HCT116 (cell line): ENCODE measurements at regions not wholly inside any gene's neighbourhood (a gene's known extent, or its start where the extent isn't known, plus 50 kb on each side); places are given as distances from the start of the nearest gene placed in this dataset.

Experiments used
- ATAC-seq: fragments of 200-7000 bp; cut with Tn5 transposase; 2 replicates; pipeline ENCODE4 v1.9.1; 2020; ENCODE audit warnings: mild to moderate bottlenecking, moderate library complexity
- BruUV-seq: library from RNA; stranded (reverse); fragments of 400-500 nt; replicated peaks from 2 replicates; lab custom pipeline; 2021; lab: Mats Ljungman, UMichigan
- CTCF ChIA-PET: fragments of 300-600 bp; sonication (Branson Sonifier 250); formaldehyde crosslinking; loops from one replicate; lab custom pipeline; 2021; ENCODE audit warnings: antibody characterized with exemption; lab: Charles Lee
- POLR2A ChIA-PET: fragments of 300-600, 350-600 bp; sonication (Branson Sonifier 250); formaldehyde crosslinking; loops from one replicate; lab custom pipeline; 2021; ENCODE audit warnings: antibody characterized with exemption; lab: Charles Lee
- RAD21 ChIA-PET, 2 experiments: fragments of 300-600 bp; sonication (Branson Sonifier 250); formaldehyde crosslinking; loops; one replicate each; lab custom pipeline; 2023; ENCODE audit warnings: low total read pairs in 2 of 2; ENCODE audit not compliant: uncharacterized antibody in 2 of 2, unreplicated experiment in 2 of 2, low non-redundant PET in 1 of 2; lab: Charles Lee
- DNase-seq: peaks from one replicate; pipeline ENCODE4 v3.0.0-alpha.2; 2010; ENCODE audit warnings: low read depth, low spot score
- H2AFZ ChIP-seq: fragments of 200-600 bp; shearing (Covaris generic), sonication (generic); 2 replicates; pipeline ENCODE4 v1.6.1; 2017; ENCODE audit warnings: low read depth, mixed run types, mixed read lengths, antibody characterized with exemption, low read length; ENCODE audit not compliant: poor library complexity, severe bottlenecking
- H3K27ac ChIP-seq: 2 replicates; pipeline ENCODE4 v1.5.1; 2012; ENCODE audit warnings: low read depth, low read length
- H3K27me3 ChIP-seq: fragments of 200-600 bp; sonication (generic); 2 replicates; pipeline ENCODE4 v1.6.1; 2016; ENCODE audit warnings: mixed run types, low read length, mixed read lengths; ENCODE audit not compliant: insufficient read depth
- H3K36me3 ChIP-seq, 2 experiments: fragments of 200-500 bp in 1 of 2; fragments of 200-600 bp in 1 of 2; sonication (Bioruptor generic) in 1 of 2; sonication (generic) in 1 of 2; 2 replicates each; pipeline versions ENCODE4 v1.5.1 to v1.6.1; 2014 to 2016; ENCODE audit warnings: low read length in 2 of 2, inconsistent platforms in 1 of 2, mixed read lengths in 1 of 2, mixed run types in 1 of 2; ENCODE audit not compliant: insufficient read depth in 2 of 2, control insufficient read depth in 1 of 2
- H3K4me1 ChIP-seq, 2 experiments: fragments of 200-600 bp in 1 of 2; sonication (generic) in 1 of 2; 2 replicates each; pipeline versions ENCODE4 v1.5.1 to v1.6.1; 2012 to 2017; ENCODE audit warnings: low read length in 2 of 2, inconsistent platforms in 1 of 2, mild to moderate bottlenecking in 1 of 2, mixed read lengths in 1 of 2, mixed run types in 1 of 2, moderate library complexity in 1 of 2; ENCODE audit not compliant: insufficient read depth in 2 of 2, control insufficient read depth in 1 of 2
- H3K4me2 ChIP-seq: fragments of 200-600 bp; sonication (generic); 2 replicates; pipeline ENCODE4 v1.6.1; 2017; ENCODE audit warnings: mixed run types, low read length, mixed read lengths
- H3K4me3 ChIP-seq, 2 experiments: fragments of 200-600 bp in 1 of 2; sonication (generic) in 1 of 2; replicated peaks in 1 of 2; 2 replicates each; pipeline ENCODE4 v1.5.1; 2011 to 2016; ENCODE audit warnings: low read length in 2 of 2, control low read depth in 1 of 2, low read depth in 1 of 2, mild to moderate bottlenecking in 1 of 2, mixed read lengths in 1 of 2, mixed run types in 1 of 2
- H3K79me2 ChIP-seq: fragments of 200-600 bp; sonication (generic); 2 replicates; pipeline ENCODE4 v1.6.1; 2017; ENCODE audit warnings: mild to moderate bottlenecking, mixed run types, low read length, moderate library complexity, mixed read lengths; ENCODE audit not compliant: insufficient read depth
- H3K9ac ChIP-seq: fragments of 200-600 bp; sonication (generic); 2 replicates; pipeline ENCODE4 v1.6.1; 2016; ENCODE audit warnings: low read length, mixed read lengths
- H3K9me2 ChIP-seq: fragments of 200-600 bp; sonication (generic), shearing (Covaris generic); 2 replicates; pipeline ENCODE4 v1.6.1; 2017; ENCODE audit warnings: mixed run types, mild to moderate bottlenecking, moderate library complexity; ENCODE audit not compliant: insufficient read depth
- H3K9me3 ChIP-seq, 2 experiments: fragments of 200-500 bp in 1 of 2; fragments of 200-600 bp in 1 of 2; sonication (Bioruptor generic) in 1 of 2; sonication (generic) in 1 of 2; 2 replicates each; pipeline ENCODE4 v1.6.1; 2014 to 2017; ENCODE audit warnings: low read length in 2 of 2, mixed read lengths in 2 of 2, inconsistent platforms in 1 of 2, low read depth in 1 of 2, mild to moderate bottlenecking in 1 of 2, mixed run types in 1 of 2, moderate library complexity in 1 of 2; ENCODE audit not compliant: control insufficient read depth in 1 of 2, insufficient read depth in 1 of 2
- H4K20me1 ChIP-seq: fragments of 200-600 bp; sonication (generic), shearing (Covaris generic); 2 replicates; pipeline ENCODE4 v1.6.1; 2017; ENCODE audit warnings: mixed run types, mild to moderate bottlenecking, moderate library complexity; ENCODE audit not compliant: insufficient read depth
- EGR1 ChIP-seq: IDR thresholded peaks from 2 replicates; pipeline ENCODE4 v1.6.1; 2012; ENCODE audit warnings: low read depth
- ELF1 ChIP-seq: IDR thresholded peaks from 2 replicates; pipeline ENCODE4 v1.6.1; 2012; ENCODE audit warnings: low read depth, borderline replicate concordance
- EZH2 ChIP-seq: fragments of 200-600 bp; sonication (generic); IDR thresholded peaks from 2 replicates; pipeline ENCODE4 v1.6.1; 2017; ENCODE audit warnings: antibody characterized with exemption, mixed run types
- EZH2phosphoT487 ChIP-seq: fragments of 200-600 bp; IDR thresholded peaks from 2 replicates; pipeline ENCODE4 v1.6.1; 2018; ENCODE audit warnings: antibody characterized with exemption, borderline replicate concordance
- JUND ChIP-seq: IDR thresholded peaks from 2 replicates; pipeline ENCODE4 v1.6.1; 2012
- POLR2A ChIP-seq: IDR thresholded peaks from 2 replicates; pipeline ENCODE4 v1.7.0; 2011; ENCODE audit warnings: borderline replicate concordance; ENCODE audit not compliant: insufficient read depth, insufficient read length; ENCODE audit errors: extremely low read depth
- RAD21 ChIP-seq: IDR thresholded peaks from 2 replicates; pipeline ENCODE4 v1.6.1; 2012; ENCODE audit warnings: low read depth, mild to moderate bottlenecking
- SP1 ChIP-seq: IDR thresholded peaks from 2 replicates; pipeline ENCODE4 v1.6.1; 2012; ENCODE audit warnings: low read depth
- ZFX ChIP-seq: fragments of 450-650 bp; IDR thresholded peaks from 2 replicates; pipeline ENCODE4 v1.6.1; 2017
- ZNF274 ChIP-seq: fragments of 200-500 bp; sonication (Bioruptor generic); IDR thresholded peaks from 2 replicates; pipeline ENCODE4 v1.6.1; 2014; ENCODE audit warnings: mild to moderate bottlenecking, low read depth, low read length, inconsistent platforms
- intact Hi-C: fragments of 100-400 bp; cut with micrococcal nuclease; formaldehyde crosslinking; loops from 2 replicates; pipeline ENCODE4 v1.10.0; 2022
- TF ChIP-seq, protein P1 (sequence below): IDR thresholded peaks from 2 replicates; pipeline ENCODE4 v1.6.1; 2012
- TF ChIP-seq, protein P2 (sequence below): IDR thresholded peaks from 2 replicates; pipeline ENCODE4 v1.6.1; 2012; ENCODE audit warnings: low read depth
- TF ChIP-seq, protein P3 (sequence below): IDR thresholded peaks from 2 replicates; pipeline ENCODE4 v1.6.1; 2011; ENCODE audit warnings: mild to moderate bottlenecking, low read length, moderate library complexity; ENCODE audit not compliant: insufficient replicate concordance; ENCODE audit errors: extremely low read depth
- TF ChIP-seq, protein P4 (sequence below): IDR thresholded peaks from 2 replicates; pipeline ENCODE4 v1.6.1; 2012

DNA sequence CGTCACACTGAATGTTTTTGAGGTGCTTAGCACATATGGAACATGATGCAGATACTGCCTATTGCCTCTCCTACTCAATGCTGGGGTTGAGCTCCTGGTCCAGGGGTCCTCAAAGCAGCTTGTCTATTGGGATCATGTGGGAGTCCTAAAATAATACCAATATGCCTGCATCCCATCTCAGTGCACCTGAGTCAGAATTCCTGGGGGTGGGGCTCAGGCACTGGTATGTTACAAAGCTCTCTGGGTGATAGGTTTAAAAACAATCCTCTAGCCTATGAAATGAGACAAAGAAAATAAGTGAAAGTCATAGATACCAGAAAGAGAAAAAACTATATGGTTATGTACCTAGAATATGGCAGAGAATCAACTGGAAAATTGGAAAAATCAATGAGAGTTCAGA, 156.6 kb upstream of the NLRP1 start:
- Histone ChIP-seq H3K27me3 (peaks cover 54% of the 10 kb centered on the region), H3K9me2 (no peaks in the 10 kb centered on the region), H3K4me3 (no peak overlapping the region), H3K4me1 (no peaks in the 10 kb centered on the region), H3K9ac (no peak overlapping the region), H3K27ac (no peak overlapping the region), H3K36me3 (no peaks in the 10 kb centered on the region), H2AFZ (no peak overlapping the region), H4K20me1 (no peaks in the 10 kb centered on the region), H3K4me2 (no peak overlapping the region), H3K79me2 (no peaks in the 10 kb centered on the region)
- no peak for ATAC-seq
- BruUV-seq = no TSS peak
- DNase-seq = no peak
- intact Hi-C loops = no loop called here
- RAD21 ChIA-PET = no interaction called here
- POLR2A ChIA-PET = no interaction called here
- CTCF ChIA-PET = no interaction called here
- TF ChIP-seq EZH2 = no peak
- TF ChIP-seq ZNF274 = no peak
- TF ChIP-seq POLR2A = no peak
- TF ChIP-seq, protein P1, sequence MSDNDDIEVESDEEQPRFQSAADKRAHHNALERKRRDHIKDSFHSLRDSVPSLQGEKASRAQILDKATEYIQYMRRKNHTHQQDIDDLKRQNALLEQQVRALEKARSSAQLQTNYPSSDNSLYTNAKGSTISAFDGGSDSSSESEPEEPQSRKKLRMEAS = no peak
- no peak for TF ChIP-seq ELF1
- TF ChIP-seq EGR1 = no peak
- TF ChIP-seq RAD21 = no peak
- TF ChIP-seq, protein P2, sequence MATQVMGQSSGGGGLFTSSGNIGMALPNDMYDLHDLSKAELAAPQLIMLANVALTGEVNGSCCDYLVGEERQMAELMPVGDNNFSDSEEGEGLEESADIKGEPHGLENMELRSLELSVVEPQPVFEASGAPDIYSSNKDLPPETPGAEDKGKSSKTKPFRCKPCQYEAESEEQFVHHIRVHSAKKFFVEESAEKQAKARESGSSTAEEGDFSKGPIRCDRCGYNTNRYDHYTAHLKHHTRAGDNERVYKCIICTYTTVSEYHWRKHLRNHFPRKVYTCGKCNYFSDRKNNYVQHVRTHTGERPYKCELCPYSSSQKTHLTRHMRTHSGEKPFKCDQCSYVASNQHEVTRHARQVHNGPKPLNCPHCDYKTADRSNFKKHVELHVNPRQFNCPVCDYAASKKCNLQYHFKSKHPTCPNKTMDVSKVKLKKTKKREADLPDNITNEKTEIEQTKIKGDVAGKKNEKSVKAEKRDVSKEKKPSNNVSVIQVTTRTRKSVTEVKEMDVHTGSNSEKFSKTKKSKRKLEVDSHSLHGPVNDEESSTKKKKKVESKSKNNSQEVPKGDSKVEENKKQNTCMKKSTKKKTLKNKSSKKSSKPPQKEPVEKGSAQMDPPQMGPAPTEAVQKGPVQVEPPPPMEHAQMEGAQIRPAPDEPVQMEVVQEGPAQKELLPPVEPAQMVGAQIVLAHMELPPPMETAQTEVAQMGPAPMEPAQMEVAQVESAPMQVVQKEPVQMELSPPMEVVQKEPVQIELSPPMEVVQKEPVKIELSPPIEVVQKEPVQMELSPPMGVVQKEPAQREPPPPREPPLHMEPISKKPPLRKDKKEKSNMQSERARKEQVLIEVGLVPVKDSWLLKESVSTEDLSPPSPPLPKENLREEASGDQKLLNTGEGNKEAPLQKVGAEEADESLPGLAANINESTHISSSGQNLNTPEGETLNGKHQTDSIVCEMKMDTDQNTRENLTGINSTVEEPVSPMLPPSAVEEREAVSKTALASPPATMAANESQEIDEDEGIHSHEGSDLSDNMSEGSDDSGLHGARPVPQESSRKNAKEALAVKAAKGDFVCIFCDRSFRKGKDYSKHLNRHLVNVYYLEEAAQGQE = no peak
- TF ChIP-seq, protein P3, sequence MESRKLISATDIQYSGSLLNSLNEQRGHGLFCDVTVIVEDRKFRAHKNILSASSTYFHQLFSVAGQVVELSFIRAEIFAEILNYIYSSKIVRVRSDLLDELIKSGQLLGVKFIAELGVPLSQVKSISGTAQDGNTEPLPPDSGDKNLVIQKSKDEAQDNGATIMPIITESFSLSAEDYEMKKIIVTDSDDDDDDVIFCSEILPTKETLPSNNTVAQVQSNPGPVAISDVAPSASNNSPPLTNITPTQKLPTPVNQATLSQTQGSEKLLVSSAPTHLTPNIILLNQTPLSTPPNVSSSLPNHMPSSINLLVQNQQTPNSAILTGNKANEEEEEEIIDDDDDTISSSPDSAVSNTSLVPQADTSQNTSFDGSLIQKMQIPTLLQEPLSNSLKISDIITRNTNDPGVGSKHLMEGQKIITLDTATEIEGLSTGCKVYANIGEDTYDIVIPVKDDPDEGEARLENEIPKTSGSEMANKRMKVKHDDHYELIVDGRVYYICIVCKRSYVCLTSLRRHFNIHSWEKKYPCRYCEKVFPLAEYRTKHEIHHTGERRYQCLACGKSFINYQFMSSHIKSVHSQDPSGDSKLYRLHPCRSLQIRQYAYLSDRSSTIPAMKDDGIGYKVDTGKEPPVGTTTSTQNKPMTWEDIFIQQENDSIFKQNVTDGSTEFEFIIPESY = no peak
- TF ChIP-seq SP1 = no peak
- TF ChIP-seq ZFX = no peak
- TF ChIP-seq, protein P4, sequence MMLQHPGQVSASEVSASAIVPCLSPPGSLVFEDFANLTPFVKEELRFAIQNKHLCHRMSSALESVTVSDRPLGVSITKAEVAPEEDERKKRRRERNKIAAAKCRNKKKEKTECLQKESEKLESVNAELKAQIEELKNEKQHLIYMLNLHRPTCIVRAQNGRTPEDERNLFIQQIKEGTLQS = no peak
- TF ChIP-seq JUND = no peak
- TF ChIP-seq EZH2phosphoT487 = no peak
- TF ChIP-seq, all 23 proteins: peak for 0
- no peaks in the 10 kb centered on the region for H3K9me3 ChIP-seq
